Hepatocyte (in vitro differentiated cells): ENCODE measurements at regions not wholly inside any gene's neighbourhood (a gene's known extent, or its start where the extent isn't known, plus 50 kb on each side); places are given as distances from the start of the nearest gene placed in this dataset.
A peak's percentile ranks its signal among the peaks of the same experiment; 100 is the strongest.

Experiments used
- DNase-seq: peaks from one replicate; pipeline ENCODE4 v3.0.0-alpha.2; 2016; ENCODE audit warnings: low spot score
- H2AFZ ChIP-seq: fragments of 200-600 bp; sonication (generic); 2 replicates; pipeline ENCODE4 v1.6.0; 2016; ENCODE audit warnings: antibody characterized with exemption, mild to moderate bottlenecking
- H3K27ac ChIP-seq: fragments of 200-600 bp; sonication (generic); 2 replicates; pipeline ENCODE4 v1.5.1; 2016; ENCODE audit warnings: mild to moderate bottlenecking
- H3K27me3 ChIP-seq: fragments of 200-600 bp; sonication (generic); 2 replicates; pipeline ENCODE4 v1.6.1; 2016
- H3K36me3 ChIP-seq: fragments of 200-600 bp; sonication (generic); replicated peaks from 2 replicates; pipeline ENCODE4 v1.5.1; 2016; ENCODE audit warnings: low read depth; ENCODE audit not compliant: insufficient read depth
- H3K4me1 ChIP-seq: fragments of 200-600 bp; sonication (generic); 2 replicates; pipeline ENCODE4 v1.5.1; 2016; ENCODE audit warnings: mild to moderate bottlenecking, moderate library complexity; ENCODE audit not compliant: insufficient read depth
- H3K4me2 ChIP-seq: fragments of 200-600 bp; sonication (generic); 2 replicates; pipeline ENCODE4 v1.6.0; 2016
- H3K4me3 ChIP-seq: fragments of 200-600 bp; sonication (generic); 2 replicates; pipeline ENCODE4 v1.5.1; 2016; ENCODE audit warnings: mild to moderate bottlenecking
- H3K79me2 ChIP-seq: fragments of 200-600 bp; sonication (generic); 2 replicates; pipeline ENCODE4 v1.6.0; 2017; ENCODE audit warnings: mild to moderate bottlenecking
- H3K9me2 ChIP-seq: fragments of 200-600 bp; sonication (generic); replicated peaks from 2 replicates; pipeline ENCODE4 v1.6.0; 2017; ENCODE audit warnings: mild to moderate bottlenecking; ENCODE audit not compliant: insufficient read depth
- H3K9me3 ChIP-seq: fragments of 200-600 bp; sonication (generic); 2 replicates; pipeline ENCODE4 v1.5.1; 2016; ENCODE audit warnings: low read depth, mild to moderate bottlenecking
- H4K20me1 ChIP-seq: fragments of 200-600 bp; sonication (generic); 2 replicates; pipeline ENCODE4 v1.6.0; 2016; ENCODE audit warnings: mild to moderate bottlenecking; ENCODE audit not compliant: insufficient read depth, poor library complexity, severe bottlenecking
- CTCF ChIP-seq: fragments of 200-600 bp; sonication (generic); IDR thresholded peaks from 2 replicates; pipeline ENCODE4 v1.5.1; 2016; ENCODE audit warnings: antibody characterized with exemption, mild to moderate bottlenecking; ENCODE audit not compliant: poor library complexity
- EZH2 ChIP-seq: fragments of 200-600 bp; sonication (generic); IDR thresholded peaks from 2 replicates; pipeline ENCODE4 v1.6.1; 2016; ENCODE audit warnings: antibody characterized with exemption, mild to moderate bottlenecking, borderline replicate concordance
- EZH2phosphoT487 ChIP-seq: fragments of 200-600 bp; sonication (generic); IDR thresholded peaks from one replicate; pipeline ENCODE4 v1.6.1; 2018; ENCODE audit warnings: antibody characterized with exemption, mild to moderate bottlenecking, low read depth, moderate library complexity; ENCODE audit not compliant: unreplicated experiment, severe bottlenecking
- WGBS: methylation state at CpG from one replicate; pipeline ENCODE4 v1.1.6; 2016; ENCODE audit warnings: low lambda C conversion rate; ENCODE audit errors: missing lambda C conversion rate; 5-methylcytosine and 5-hydroxymethylcytosine counted together

GRCh38 chr1:170410401-170411166 is 121.4 kb upstream of the GORAB start:
- 48% methylated on average over 2 of the region's 2 CpGs for WGBS
- Histone ChIP-seq H3K4me3 (no peak overlapping the region), H3K9me2 (no peaks in the 10 kb centered on the region), H3K36me3 (no peaks in the 10 kb centered on the region), H3K4me1 (no peaks in the 10 kb centered on the region), H3K27me3 (no peaks in the 10 kb centered on the region), H4K20me1 (no peaks in the 10 kb centered on the region), H3K79me2 (no peaks in the 10 kb centered on the region), H3K9me3 (no peaks in the 10 kb centered on the region), H3K4me2 (peak overlapping the region; percentile 15), H2AFZ (no peak overlapping the region), H3K27ac (no peak overlapping the region)
- no peak for DNase-seq
- TF ChIP-seq EZH2 (no peak), EZH2phosphoT487 (no peak)

GRCh38 chr1:170414989-170415709 is 116.8 kb upstream of the GORAB start:
- Histone ChIP-seq H3K9me2 (no peaks in the 10 kb centered on the region), H3K27ac (peak overlapping the region; percentile 58), H3K27me3 (no peaks in the 10 kb centered on the region), H4K20me1 (no peaks in the 10 kb centered on the region), H3K4me1 (peaks cover 6% of the 10 kb centered on the region), H3K9me3 (no peaks in the 10 kb centered on the region), H3K4me2 (no peak overlapping the region), H3K36me3 (no peaks in the 10 kb centered on the region), H2AFZ (no peak overlapping the region), H3K4me3 (no peak overlapping the region), H3K79me2 (no peaks in the 10 kb centered on the region)
- TF ChIP-seq EZH2phosphoT487 (no peak), EZH2 (no peak), CTCF (no peak)
- peak; percentile 5 for DNase-seq
- 55% methylated on average over 3 of the region's 3 CpGs for WGBS

GRCh38 chr1:170415710-170416372 is 116.1 kb upstream of the GORAB start:
- Histone ChIP-seq H2AFZ (no peak overlapping the region), H3K79me2 (no peaks in the 10 kb centered on the region), H3K4me3 (no peak overlapping the region), H3K27ac (peak overlapping the region; percentile 58), H3K4me1 (peaks cover 6% of the 10 kb centered on the region), H4K20me1 (no peaks in the 10 kb centered on the region), H3K27me3 (no peaks in the 10 kb centered on the region), H3K36me3 (no peaks in the 10 kb centered on the region), H3K9me2 (no peaks in the 10 kb centered on the region), H3K4me2 (no peak overlapping the region), H3K9me3 (no peaks in the 10 kb centered on the region)
- TF ChIP-seq EZH2phosphoT487 (peak; percentile 22), EZH2 (no peak), CTCF (no peak)
- DNase-seq: peak; percentile 46
- 51% methylated on average over 4 of the region's 4 CpGs for WGBS
